OCI-M1 (cell line): ENCODE measurements at regions not wholly inside any gene's neighbourhood (a gene's known extent, or its start where the extent isn't known, plus 50 kb on each side); places are given as distances from the start of the nearest gene placed in this dataset.
A peak's percentile ranks its signal among the peaks of the same experiment; 100 is the strongest.

ENCODE experiments used
- DNase-seq: peaks from one replicate; lab custom pipeline; 2025; lab: John Stamatoyannopoulos, UW

DNA sequence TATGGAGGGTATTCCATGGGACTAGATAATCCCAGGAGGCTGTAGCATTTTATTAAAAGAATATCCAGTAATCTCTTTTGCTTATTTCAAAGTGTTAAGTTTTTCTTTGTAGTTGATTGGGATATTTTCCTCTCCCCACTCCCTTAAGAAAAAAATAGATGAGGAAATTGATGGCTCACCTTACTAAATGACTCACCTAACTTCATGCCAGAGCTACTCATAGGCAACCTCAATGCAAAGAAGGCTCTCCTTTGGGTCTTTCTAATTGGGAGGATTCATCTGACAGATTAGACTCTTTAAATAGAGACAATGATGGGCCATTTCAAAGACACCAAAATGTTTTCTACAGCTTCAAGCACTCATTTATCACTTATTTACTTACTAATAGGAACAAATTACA, 528.5 kb upstream of the BTBD3 start:
- no peak for DNase-seq

DNA sequence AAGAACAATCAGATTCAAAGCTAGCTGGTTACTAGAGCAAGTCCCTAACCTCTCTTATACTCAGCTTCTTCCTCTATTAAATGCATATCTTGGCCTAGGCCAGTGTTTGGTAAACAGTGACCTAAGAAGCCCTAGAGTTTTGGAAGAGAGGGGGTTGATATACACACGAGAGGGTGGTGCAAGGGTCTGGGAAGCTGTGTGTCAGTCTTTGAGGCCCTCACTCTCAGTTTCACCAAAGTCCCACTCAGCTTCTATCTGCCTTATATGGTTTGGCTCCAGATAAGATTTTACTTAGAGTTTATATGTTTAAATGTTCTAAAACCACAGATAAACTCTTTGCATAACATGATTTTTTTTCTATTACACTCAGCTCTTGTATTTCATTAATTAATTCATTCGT, 526.1 kb upstream of the BTBD3 start:
- no peak for DNase-seq

DNA sequence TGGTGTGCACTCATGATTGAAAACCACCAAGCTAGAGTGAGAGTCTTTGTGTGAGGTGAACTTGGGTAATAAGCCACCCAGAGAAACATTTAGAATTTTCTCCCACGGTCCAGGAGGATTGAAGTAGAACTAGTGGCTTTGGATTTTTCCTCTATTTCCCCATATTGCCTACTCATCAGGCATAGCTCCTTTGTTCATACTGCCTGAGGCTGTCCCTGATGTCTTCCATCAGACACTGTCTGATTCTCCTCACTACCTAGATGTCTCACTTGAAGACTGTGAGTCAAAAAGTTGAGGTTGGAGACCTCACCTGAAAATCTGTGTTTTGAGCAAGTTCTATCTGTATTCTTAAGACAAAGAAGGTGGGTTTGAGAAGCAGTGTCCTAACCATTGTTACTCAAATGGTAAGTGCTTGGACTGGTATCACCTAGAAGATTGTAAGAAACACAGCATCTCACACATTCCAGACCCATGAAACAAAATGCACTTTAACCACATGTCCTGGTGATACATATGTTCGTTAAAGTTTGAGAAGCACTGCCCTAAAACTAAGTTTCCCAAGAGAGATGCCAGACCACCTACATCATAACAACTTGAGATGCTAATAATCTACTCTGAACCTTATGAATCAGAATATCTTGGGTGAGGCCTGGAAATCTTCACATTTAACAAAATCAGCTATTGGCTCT, 523.4 kb upstream of the BTBD3 start:
- DNase-seq = no peak

DNA sequence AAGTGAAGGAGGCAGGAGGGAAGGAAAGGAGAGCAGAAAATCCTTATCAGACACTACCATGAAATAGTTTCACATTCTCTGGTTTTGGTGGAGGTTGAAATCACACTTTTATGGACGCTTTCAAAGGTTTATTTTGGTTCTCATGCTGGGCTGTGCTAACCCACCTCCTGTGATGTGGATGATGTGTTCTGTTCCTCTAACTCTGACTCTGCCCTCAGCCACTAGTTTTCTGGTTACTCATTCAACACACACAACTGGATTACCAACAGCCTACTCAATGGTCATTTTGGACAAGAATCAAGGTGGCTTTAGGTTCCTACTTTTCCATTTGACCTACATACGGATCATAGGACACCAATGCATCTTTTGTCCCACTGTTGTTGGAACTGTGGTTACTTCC, 522.1 kb upstream of the BTBD3 start:
- no peak for DNase-seq

DNA sequence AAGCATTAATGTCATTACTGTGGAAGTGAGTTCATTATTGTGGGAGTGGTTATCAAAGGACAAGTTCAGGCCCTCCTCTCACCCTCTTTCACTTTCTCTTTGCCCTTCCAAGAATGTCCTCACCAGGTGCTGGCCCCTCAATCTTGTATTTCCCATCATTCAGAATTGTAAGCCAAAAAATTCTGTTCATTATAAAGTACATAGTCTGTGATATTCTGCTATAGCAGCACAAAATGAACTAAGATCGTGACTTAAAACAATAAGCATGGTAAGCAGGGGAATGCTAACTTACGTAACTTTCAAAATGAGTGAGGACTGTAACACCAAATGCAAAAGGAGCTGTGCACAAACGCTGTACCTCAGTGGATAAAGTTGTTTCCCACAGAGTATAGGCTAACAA, 515.7 kb upstream of the BTBD3 start:
- peak; percentile 84 for DNase-seq

DNA sequence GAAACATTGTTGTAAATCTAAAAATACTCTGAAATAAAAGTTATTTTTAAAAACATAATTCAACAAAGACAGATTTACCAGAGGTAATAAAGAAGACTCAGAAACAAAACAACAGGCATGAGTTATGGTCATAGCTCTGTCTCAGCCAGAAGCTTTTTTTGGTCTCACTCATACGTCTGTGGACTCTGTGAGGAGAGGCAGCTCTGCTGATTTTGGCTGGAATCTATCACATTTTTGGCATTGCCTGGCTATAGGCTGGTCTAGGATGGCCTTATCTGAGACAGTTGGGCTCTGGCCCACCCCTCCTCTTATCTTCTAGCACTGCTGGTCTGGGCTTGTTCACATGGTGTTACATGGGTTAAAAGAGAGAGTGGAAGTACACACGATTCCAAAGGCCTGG, 514.0 kb upstream of the BTBD3 start:
- DNase-seq = peak; percentile 94

DNA sequence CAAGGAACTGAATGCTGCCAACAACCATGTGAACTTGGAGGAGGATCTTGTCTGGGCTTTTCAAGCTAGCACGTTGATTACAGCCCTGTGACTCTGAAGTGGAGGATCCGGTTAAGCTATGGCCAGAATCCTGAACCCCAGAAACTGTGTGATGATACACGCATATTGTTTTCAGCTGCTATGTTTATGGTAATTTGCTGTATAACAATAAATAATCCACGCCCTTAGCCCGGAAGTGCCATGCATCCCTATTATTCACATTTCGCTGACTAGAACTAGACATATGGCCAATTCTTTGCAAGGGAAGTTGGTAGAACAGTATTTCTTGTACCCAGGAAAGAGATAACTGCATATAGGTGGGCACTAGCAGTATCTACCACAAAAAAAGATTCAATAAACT, 510.8 kb upstream of the BTBD3 start:
- no peak for DNase-seq

DNA sequence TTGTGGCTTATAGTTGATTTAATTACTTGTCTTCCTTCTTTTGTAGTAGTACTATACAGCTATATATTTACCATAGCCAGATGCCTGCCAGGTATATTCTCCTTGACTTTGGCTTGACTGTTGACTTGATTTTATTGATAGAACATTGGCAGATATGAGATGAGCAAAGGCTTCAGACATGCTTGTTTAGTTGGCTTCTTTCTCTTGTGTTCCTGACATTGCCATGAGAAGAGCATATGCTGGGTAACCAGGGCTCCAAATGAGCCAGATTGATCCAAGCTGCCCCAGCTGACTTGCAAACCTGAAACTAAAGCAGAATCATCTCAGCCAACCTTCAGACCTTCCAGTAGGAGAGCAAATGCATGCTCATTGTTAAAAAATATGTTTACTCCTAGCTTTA, 508.1 kb upstream of the BTBD3 start:
- DNase-seq = no peak

DNA sequence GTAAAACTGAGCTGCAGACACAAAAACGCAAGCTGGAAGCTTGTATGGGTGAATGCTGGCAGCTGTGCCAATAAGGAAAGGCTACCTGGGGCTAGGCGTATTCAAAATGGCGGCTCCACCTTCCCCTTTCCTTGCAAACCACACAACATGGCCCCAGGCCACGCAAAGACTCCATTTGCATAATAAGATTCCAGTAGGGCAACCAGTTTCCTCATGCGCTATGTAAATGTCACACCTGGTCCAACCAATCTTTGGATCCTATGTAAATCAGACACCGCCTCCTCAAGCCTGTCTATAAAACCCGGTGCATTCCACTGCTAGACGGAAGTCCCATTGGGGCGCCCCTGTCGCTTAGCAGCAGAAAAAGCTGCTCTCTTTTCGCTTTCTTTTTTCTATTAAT, 505.9 kb upstream of the BTBD3 start:
- DNase-seq = no peak

DNA sequence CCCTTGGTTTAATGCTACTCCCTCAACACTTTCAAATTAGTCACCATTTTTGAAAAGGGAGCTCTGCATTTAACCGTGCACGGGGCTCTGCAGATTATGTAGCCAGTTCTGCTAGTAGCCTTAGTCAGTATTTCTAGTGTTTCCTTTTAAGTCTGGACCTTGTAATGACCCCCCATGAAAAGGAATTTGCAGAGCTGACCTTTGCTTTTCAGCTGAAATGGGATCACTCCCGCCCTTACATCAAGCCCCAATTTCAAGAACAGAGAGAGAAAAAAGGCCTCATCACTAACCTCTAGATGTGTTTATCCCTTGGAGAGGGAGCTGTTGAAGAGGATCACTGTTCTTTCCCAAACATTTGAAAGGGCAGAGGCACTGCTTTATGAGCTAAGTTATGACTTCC, 490.7 kb upstream of the BTBD3 start:
- no peak for DNase-seq

DNA sequence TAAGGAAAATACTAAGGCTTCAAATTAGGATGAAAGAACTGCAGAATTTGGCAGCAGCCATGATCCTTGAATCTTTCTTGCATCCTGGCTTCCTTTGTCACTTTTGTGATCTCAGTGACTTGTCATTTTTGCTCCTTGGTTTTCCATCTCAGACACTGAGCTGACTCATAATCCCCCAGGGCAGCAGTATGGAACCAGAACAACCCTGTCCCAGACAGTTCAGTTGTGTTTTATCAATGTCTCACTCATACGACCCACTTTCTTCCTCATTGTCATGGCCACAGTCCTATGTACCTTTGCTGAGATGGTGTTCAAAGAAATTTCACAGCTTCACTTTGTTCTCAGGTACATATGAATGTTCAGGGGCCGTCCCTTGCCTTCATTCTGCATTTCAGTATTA, 488.5 kb upstream of the BTBD3 start:
- DNase-seq = peak; percentile 12

DNA sequence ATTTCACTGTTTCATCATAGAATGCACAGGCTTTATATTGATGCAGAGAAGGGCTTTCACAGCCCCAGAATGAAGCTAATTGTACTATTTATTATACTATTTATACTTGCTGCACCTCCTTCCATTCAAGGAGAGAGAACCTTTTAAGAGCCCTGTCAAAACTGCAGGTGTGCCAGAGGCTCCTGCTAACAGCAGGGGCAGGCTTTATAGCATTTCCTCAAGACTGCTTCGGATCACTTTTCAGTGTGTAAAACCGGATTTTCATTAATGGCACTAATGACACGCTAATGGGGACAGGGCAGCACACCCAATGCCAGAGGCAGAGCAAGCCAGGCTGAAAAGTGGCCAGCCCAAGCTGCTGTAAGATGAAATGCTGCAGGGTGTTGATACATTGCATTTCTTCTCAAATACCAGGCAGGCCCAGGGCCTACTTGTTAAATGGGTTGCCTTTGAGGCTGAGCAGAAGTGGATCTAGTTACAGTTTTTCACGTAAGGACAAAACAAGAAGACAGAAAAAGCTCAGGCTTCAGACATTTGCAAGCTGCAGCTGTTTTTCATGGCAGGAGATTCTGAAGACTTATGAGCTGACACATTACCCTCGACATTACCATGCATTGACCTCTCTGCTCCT, 487.7 kb upstream of the BTBD3 start:
- no peak for DNase-seq

DNA sequence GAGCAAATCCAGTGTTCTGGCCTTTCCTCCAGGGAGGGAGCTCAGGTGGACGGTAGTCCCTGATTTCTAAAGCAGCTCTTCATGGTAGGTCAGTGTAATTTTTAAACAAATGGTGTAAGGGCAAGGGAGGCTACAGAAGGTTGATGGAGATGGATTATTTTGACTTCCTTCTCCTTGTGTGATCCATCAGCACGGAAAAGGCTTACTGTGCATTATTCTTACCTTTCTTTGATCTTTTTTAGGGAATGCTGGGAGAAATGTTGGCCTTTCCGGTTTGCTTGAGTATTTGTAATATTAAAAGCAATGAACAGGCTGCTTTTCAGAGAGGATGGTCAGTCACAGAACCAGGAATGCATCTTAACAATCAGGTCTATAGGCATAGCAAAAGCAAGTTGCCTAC, 487.0 kb upstream of the BTBD3 start:
- no peak for DNase-seq

DNA sequence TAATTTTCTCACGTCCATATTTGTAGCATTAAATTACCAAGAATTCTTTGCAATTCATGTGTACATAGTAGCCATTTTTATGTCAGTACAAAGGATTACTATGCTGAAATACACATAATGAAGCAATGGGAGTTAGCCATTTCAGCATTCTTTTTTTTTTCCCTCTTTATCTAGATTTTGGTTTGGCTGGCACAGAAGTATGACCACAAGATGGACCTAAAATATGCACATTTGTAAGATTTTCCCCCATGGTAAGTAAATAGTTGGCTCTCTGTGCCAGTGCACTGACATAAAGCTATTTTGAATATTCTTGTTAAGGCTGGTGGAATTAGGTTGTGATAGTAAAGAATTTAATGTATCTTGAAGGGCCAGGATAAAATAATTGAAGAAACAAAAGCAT, 486.1 kb upstream of the BTBD3 start:
- peak; percentile 73 for DNase-seq

DNA sequence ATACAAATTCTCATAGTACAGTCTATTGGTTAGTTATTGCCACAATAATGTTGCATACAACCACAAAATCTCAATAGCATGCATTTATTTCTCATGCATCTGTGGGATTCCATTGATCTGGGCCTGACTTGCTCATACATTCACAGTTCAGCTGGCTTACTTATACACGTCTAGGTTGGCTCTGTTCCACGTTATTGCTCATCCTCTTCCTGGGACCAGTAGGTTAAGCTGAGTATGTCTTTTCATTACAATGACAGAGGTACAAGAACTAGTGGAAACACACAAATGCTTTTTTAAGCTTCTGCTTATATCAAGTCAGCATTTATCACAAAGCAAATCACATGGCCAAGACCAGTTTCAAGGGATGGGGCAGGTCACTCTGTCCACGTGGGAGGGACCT, 485.3 kb upstream of the BTBD3 start:
- peak; percentile 36 for DNase-seq

DNA sequence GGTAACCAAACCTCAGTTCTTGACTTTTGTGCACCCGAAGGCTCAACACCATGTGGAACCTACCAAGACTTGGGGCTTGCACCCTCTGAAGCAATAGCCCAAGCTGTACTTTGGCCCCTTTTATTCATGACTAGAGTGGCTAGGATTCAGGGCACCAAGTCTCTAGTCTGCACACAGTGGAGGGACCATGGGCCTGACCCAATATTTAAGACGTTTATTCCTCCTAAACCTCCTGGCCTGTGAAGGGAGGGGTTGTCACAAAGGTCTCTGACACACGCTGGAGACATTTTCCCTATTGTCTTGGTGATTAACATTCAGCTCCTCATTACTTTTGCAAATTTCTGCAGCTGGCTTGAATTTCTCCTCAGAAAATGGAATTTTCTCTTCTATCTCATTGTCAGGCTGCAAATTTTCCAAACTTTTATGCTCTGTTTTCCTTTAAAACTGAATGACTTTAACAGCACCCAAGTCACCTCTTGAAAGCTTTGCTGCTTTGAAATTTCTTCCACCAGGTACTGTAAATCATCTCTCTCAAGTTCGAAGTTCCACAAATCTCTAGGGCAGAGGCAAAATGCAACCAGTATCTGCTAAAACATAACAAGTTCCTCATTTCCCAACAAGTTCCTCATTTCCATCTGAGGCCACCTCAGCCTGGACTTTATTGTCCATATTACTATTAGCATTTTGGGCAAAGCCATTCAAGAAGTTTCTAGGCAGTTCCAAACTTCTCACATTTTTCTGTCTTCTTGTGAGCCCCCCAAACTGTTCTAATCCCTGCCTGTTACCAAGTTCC, 481.4 kb upstream of the BTBD3 start:
- DNase-seq = peak; percentile 79

DNA sequence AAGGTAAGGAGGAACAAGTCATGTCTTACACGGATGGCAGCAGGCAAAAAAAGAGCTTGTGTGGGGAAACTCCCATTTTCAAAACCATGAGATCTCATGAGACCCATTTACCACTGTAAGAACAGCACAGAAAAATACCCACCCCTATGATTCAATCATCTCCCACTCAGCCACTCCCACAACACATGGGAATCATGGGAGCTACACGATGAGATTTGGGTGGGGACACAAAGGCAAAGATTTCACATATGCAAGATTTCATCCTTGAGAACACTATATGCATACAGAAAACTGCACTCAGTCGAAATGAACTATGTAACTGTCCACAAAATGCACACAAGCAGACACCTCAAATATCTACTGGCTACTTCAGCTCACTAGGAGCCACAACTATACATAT, 480.6 kb upstream of the BTBD3 start:
- DNase-seq = no peak

DNA sequence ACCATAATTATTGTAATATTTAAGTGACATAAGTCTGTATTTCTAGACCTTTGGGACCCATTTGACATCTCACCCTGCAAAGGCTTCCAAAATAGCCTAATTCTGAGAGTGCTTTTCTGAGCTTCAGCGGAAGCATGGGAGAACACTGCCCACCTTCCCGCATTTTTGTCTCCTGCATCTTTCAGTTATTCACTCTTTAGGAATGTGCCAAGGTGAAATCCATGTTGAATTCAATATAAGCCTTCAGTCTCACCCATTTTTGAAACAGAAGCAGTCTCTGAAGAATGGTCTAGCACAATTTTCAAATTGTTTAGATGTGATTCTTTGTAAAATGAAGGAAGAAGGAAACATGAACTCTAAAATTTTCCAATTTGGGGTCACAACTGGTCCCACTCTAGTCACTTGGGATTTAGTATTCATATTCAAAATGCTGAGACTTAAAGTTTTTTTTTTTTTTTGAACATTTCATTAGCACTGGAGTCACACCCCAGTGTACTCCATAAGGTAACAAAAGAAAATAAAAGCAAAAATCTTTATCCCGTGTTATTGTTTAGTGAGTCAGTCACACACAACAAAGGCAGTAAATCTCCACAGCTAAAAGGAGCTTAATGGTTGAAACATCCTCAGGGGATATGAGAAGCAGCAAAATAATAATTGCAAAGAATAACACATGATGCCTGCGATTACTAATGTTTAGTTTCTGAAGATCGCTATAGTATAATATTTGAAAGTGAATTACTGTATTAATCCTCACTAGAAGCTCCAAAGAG, 479.9 kb upstream of the BTBD3 start:
- DNase-seq = no peak

DNA sequence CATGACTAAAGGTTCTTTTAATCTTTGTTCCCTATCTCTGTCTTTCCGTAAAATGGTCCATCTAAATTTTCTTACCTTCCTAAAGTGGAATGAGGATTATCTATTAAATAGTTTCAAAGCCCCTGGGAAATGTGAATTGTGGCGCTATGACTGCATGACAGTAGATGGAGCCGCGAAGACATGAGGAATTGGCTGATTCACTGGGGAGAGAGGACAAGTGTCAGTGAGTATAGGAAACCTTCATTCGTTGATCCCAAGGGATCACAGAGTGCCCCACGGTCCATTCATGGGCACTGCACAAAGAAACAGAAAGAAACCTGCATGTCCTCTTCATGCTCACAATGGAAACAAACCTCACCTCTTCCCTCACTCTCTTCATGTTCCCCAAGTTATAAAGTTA, 479.3 kb upstream of the BTBD3 start:
- DNase-seq = no peak

DNA sequence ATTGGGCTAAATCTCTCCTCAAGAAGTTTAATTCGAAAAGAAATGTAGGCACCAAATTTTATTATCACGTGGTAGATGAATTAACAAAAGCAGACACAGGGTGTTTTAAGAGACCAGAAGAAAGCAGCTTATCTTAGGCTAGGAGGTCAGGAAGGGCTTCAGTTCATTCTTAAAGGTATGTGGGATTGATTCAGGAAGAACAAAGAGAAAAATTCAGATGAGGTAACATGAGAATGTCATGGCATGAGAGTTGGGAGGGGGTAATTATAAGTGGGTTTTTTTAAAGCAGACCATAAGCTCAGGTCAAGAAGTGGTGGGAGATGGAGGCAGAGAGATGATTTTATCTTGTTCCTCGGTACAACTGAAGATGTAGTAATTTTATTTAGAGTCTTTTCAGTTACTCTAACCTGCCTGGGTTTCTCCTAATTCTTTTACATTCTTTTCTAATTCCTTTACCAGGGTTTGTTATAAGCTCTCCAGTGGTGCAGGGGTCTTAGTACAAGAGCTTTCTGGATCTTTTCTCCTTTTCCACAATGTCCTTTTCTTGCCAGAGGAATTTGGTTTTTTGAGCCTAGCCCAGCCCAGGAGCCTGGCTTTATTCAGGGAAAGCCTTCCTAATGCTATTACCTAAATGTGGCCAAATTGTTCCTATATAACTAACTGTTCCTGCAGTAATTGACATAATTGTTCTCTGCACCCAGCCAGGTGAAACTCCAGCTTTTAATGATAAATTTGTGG, 474.1 kb upstream of the BTBD3 start:
- DNase-seq = no peak

DNA sequence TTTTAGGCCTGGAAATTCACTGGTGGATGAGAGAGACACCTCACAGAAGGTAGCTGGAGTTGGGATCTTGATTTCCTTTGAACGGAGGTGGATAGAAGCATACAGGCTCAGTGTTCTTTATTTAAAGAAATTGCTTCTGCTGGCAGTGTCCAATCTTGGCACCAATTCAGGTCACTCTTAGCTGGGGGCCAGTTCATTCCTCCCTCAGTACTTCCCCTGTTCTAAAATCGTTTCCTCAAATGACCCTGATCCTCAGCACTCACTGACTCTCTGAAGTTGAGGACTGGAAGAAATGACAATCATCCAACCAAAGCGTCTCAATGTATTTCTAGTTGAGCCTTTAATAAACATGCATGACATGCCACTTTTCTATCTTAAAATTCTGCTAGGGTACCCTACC, 472.5 kb upstream of the BTBD3 start:
- DNase-seq = peak; percentile 28

DNA sequence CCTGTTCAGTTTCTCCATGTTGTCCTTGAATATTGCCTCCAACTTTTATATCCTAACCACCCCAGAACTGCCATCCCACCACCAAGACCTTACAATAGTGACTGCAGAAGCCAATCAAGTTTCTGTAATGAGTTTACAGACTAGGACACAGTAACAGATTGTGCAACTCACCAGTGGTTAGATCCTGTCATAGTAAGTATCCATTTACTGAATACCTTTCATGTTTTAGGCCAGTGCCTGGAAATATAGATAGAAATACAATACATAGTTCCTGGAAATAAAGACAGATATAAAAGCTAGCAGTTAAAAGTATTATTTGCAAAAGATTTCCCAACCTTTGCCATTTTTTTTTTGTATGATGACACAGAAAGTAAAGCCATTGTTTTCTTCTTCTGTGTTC, 471.8 kb upstream of the BTBD3 start:
- peak; percentile 42 for DNase-seq
